ENCODE measurements at regions not wholly inside any gene's neighbourhood (a gene's known extent, or its start where the extent isn't known, plus 50 kb on each side); places are given as distances from the start of the nearest gene placed in this dataset.

DNA sequence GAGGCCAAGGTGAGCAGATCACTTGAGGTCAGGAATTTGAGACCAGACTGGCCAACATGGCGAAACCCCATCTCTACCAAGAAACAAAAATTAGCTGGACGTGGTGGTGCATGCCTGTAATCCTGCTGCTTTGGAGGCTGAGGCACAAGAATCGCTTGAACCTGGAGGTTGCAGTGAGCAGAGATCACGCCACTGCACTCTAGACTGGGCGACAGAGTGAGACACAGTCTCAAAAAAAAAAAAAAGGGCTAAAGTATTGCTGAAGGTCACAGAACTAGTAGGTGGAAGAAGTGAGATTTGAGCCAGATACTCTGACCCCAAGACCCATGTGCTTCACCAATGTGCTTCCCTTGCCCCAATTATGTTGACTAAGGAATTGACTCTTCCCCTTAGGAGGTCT, 112.0 kb downstream of the NPIPB5 start:
- no peaks in the 10 kb centered on the region for H3K9me3 ChIP-seq (ENCODE audit: control insufficient read depth, insufficient read depth, low read length)
- H3K4me1 ChIP-seq (ENCODE audit: control insufficient read depth, low read length) = no peaks in the 10 kb centered on the region
- no peaks in the 10 kb centered on the region for H3K9me2 ChIP-seq (replicated peaks; ENCODE audit: control insufficient read depth, low read length)
- peaks cover 10% of the 10 kb centered on the region; the same call in 1 of the 2 replicates for H3K27me3 ChIP-seq (ENCODE audit: control insufficient read depth, low read length)
- no peak overlapping the region for H3K4me3 ChIP-seq (ENCODE audit: low read length)
- no peaks in the 10 kb centered on the region for H3K36me3 ChIP-seq (ENCODE audit: control insufficient read depth, low read length)
- H3K79me2 ChIP-seq (ENCODE audit: control insufficient read depth, low read length) = no peaks in the 10 kb centered on the region
- no peak overlapping the region for H3K4me2 ChIP-seq (ENCODE audit: low read length)
- H3F3A ChIP-seq (ENCODE audit: control insufficient read depth, insufficient read depth) = no peaks in the 10 kb centered on the region
- H4K20me1 ChIP-seq (ENCODE audit: control insufficient read depth, insufficient read depth, low read depth, low read length) = no peaks in the 10 kb centered on the region
- no peak overlapping the region for H3K27ac ChIP-seq (ENCODE audit: low read depth, low read length)
- TF ChIP-seq, protein P1, sequence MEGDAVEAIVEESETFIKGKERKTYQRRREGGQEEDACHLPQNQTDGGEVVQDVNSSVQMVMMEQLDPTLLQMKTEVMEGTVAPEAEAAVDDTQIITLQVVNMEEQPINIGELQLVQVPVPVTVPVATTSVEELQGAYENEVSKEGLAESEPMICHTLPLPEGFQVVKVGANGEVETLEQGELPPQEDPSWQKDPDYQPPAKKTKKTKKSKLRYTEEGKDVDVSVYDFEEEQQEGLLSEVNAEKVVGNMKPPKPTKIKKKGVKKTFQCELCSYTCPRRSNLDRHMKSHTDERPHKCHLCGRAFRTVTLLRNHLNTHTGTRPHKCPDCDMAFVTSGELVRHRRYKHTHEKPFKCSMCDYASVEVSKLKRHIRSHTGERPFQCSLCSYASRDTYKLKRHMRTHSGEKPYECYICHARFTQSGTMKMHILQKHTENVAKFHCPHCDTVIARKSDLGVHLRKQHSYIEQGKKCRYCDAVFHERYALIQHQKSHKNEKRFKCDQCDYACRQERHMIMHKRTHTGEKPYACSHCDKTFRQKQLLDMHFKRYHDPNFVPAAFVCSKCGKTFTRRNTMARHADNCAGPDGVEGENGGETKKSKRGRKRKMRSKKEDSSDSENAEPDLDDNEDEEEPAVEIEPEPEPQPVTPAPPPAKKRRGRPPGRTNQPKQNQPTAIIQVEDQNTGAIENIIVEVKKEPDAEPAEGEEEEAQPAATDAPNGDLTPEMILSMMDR (IDR thresholded peaks at IDR 0.05; ENCODE audit: low read depth, low read length, poor library complexity, severe bottlenecking) = no peak
- no peak for TF ChIP-seq EZH2phosphoT487 (IDR thresholded peaks at IDR 0.05; ENCODE audit: borderline replicate concordance, low read length)

DNA sequence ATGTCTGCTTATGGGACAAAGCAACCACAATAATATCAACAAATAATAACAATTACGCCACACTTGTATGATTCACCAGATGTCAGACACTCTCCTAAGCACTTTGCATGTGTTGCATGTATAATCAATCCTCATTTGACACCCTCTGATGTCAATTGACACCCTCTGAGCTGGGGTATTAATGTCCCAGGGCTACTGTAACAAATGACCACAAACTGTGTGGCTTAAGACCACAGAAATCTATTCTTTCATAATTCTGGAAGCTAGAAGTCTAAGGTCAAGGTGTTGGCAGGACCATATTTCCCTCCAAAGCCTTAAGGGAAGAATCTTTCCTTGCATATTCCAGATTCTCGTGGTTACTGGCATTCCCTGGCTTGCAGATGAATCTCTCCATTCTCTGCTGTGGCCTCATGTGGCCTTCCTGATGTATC, 112.7 kb downstream of the NPIPB5 start:
- H3K4me3 ChIP-seq (ENCODE audit: low read length) = no peak overlapping the region
- no peaks in the 10 kb centered on the region for H3K79me2 ChIP-seq (ENCODE audit: control insufficient read depth, low read length)
- peaks cover 10% of the 10 kb centered on the region; the same call in 1 of the 2 replicates for H3K27me3 ChIP-seq (ENCODE audit: control insufficient read depth, low read length)
- TF ChIP-seq, protein P1 (IDR thresholded peaks at IDR 0.05; ENCODE audit: low read depth, low read length, poor library complexity, severe bottlenecking) = no peak
- TF ChIP-seq EZH2phosphoT487 (IDR thresholded peaks at IDR 0.05; ENCODE audit: borderline replicate concordance, low read length) = no peak
- H3K9me3 ChIP-seq (ENCODE audit: control insufficient read depth, insufficient read depth, low read length) = no peaks in the 10 kb centered on the region
- H3K4me1 ChIP-seq (ENCODE audit: control insufficient read depth, low read length) = no peaks in the 10 kb centered on the region
- no peaks in the 10 kb centered on the region for H4K20me1 ChIP-seq (ENCODE audit: control insufficient read depth, insufficient read depth, low read depth, low read length)
- no peak overlapping the region for H3K4me2 ChIP-seq (ENCODE audit: low read length)
- no peaks in the 10 kb centered on the region for H3K36me3 ChIP-seq (ENCODE audit: control insufficient read depth, low read length)
- no peaks in the 10 kb centered on the region for H3K9me2 ChIP-seq (replicated peaks; ENCODE audit: control insufficient read depth, low read length)
- H3K27ac ChIP-seq (ENCODE audit: low read depth, low read length) = no peak overlapping the region
- no peaks in the 10 kb centered on the region for H3F3A ChIP-seq (ENCODE audit: control insufficient read depth, insufficient read depth)

DNA sequence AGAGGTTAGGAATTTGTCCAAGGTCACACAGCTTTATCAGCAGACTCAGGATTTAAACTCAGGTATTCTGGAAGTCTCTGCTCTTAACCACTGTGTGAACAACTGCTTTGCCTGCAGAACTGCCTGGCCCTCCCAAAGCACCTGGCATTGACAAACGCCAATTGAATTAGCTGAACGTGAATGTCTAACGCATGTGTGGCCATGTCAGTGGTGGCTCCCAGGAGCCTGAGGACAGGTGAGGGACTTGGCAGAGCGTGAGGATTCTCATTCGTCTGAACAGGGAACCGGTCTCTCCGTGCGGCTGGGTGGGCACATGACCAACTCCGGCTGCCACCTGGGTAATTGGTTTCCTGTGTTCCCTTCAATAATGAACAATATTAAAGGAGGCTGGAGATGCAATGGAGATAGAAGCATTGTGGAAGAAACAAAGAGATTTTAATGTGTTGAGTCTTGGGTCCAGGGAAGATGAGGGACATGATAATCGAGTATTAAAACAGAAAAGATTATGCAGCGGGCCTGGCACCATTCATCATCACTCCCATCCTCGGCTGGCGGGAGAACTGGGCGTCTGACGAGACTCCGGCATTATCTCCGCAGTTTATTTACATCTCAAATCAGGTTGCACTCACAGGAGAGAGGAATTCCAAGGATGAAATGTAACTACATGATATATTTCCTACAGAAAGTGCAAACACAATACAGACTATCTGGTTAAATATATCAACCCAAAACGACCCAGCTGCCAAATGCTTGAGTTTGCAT, 113.5 kb downstream of the NPIPB5 start:
- no peaks in the 10 kb centered on the region for H3K79me2 ChIP-seq (ENCODE audit: control insufficient read depth, low read length)
- no peak overlapping the region for H3K4me2 ChIP-seq (ENCODE audit: low read length)
- TF ChIP-seq EZH2phosphoT487 (IDR thresholded peaks at IDR 0.05; ENCODE audit: borderline replicate concordance, low read length) = no peak
- no peaks in the 10 kb centered on the region for H3K36me3 ChIP-seq (ENCODE audit: control insufficient read depth, low read length)
- H3F3A ChIP-seq (ENCODE audit: control insufficient read depth, insufficient read depth) = no peaks in the 10 kb centered on the region
- no peaks in the 10 kb centered on the region for H3K4me1 ChIP-seq (ENCODE audit: control insufficient read depth, low read length)
- H3K27ac ChIP-seq (ENCODE audit: low read depth, low read length) = no peak overlapping the region
- H3K4me3 ChIP-seq (ENCODE audit: low read length) = no peak overlapping the region
- no peaks in the 10 kb centered on the region for H3K9me3 ChIP-seq (ENCODE audit: control insufficient read depth, insufficient read depth, low read length)
- no peaks in the 10 kb centered on the region for H3K9me2 ChIP-seq (replicated peaks; ENCODE audit: control insufficient read depth, low read length)
- no peaks in the 10 kb centered on the region for H4K20me1 ChIP-seq (ENCODE audit: control insufficient read depth, insufficient read depth, low read depth, low read length)
- H3K27me3 ChIP-seq (ENCODE audit: control insufficient read depth, low read length) = peaks cover 10% of the 10 kb centered on the region; the same call in 1 of the 2 replicates

DNA sequence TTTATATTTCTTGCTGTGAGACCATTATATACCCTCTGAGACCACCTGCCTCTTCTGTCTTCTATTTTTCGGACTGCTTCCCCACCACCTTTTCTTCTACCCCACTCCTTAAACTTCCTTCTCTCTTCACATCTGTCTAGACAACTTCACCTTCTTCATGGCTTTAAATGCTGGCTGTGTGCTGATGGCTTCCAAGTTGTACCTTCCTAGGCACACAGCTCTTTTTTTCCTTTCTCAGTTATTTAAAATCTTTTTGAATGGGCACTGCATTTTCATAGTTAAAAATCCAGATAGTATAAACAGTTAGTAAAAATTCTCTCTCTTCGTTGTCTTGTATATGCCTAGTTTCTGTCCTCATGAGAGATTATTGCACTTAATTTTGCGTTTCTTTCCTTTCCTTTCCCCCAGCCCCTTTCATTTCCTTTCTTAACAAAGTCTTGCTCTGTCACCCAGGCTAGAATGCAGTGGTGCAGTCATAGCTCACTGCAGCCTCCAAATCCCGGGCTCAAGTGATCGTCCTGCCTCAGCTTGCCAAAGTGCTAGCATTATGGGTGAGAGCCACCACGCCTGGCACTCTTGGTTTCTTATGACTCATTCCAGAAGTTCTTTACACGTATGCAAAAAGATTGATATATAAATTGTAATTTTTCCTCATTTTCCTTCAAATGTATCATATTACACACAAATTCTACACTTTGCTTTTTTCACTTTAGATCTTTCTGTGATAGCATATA, 114.3 kb downstream of the NPIPB5 start:
- Histone ChIP-seq H3K27ac (ENCODE audit: low read depth, low read length) (no peak overlapping the region), H3K9me3 (ENCODE audit: control insufficient read depth, insufficient read depth, low read length) (no peaks in the 10 kb centered on the region), H3K36me3 (ENCODE audit: control insufficient read depth, low read length) (no peaks in the 10 kb centered on the region), H3K79me2 (ENCODE audit: control insufficient read depth, low read length) (no peaks in the 10 kb centered on the region), H3K9me2 (replicated peaks; ENCODE audit: control insufficient read depth, low read length) (no peaks in the 10 kb centered on the region), H3F3A (ENCODE audit: control insufficient read depth, insufficient read depth) (no peaks in the 10 kb centered on the region), H3K27me3 (ENCODE audit: control insufficient read depth, low read length) (peaks cover 10% of the 10 kb centered on the region; the same call in 1 of the 2 replicates), H3K4me2 (ENCODE audit: low read length) (no peak overlapping the region), H3K4me1 (ENCODE audit: control insufficient read depth, low read length) (no peaks in the 10 kb centered on the region), H4K20me1 (ENCODE audit: control insufficient read depth, insufficient read depth, low read depth, low read length) (no peaks in the 10 kb centered on the region), H3K4me3 (ENCODE audit: low read length) (no peak overlapping the region)
- no peak for TF ChIP-seq EZH2phosphoT487 (IDR thresholded peaks at IDR 0.05; ENCODE audit: borderline replicate concordance, low read length)
- TF ChIP-seq, protein P1 (IDR thresholded peaks at IDR 0.05; ENCODE audit: low read depth, low read length, poor library complexity, severe bottlenecking) = no peak
